GM18861 (cell line): ENCODE measurements at regions not wholly inside any gene's neighbourhood (a gene's known extent, or its start where the extent isn't known, plus 50 kb on each side); places are given as distances from the start of the nearest gene placed in this dataset.
"Not testable (repeated sequence)": the region's sequence is repeated elsewhere in the genome, so short reads cannot be mapped to it uniquely, and the experiment has no call there.

Source experiments
- ATAC-seq: cut with Tn5 transposase; IDR thresholded peaks from one replicate; pipeline ENCODE4 v1.9.1; 2021; ENCODE audit not compliant: unreplicated experiment

GRCh38 chr1:73859227-73859626 is 338.7 kb downstream of the LRRIQ3 start:
- ATAC-seq = no peak

- no peak for ATAC-seq
Observed at GRCh38 chr1:73854527-73854926, 343.4 kb downstream of the LRRIQ3 start.

GRCh38 chr1:73842436-73842835 is 355.5 kb downstream of the LRRIQ3 start:
- no peak for ATAC-seq

- no peak for ATAC-seq
Observed at GRCh38 chr1:73839922-73840321, 358.1 kb downstream of the LRRIQ3 start.

- no peak for ATAC-seq
Observed at GRCh38 chr1:73832276-73833181, 365.4 kb downstream of the LRRIQ3 start.

- ATAC-seq = not testable (repeated sequence)
Observed at GRCh38 chr1:73827283-73827682, 370.7 kb downstream of the LRRIQ3 start.

- ATAC-seq = no peak
Observed at GRCh38 chr1:73824065-73824464, 373.9 kb downstream of the LRRIQ3 start.

GRCh38 chr1:73821520-73821919 is 376.5 kb downstream of the LRRIQ3 start:
- peak; percentile 88 for ATAC-seq

- peak; percentile 50 for ATAC-seq
Observed at GRCh38 chr1:73820843-73821242, 377.1 kb downstream of the LRRIQ3 start.

GRCh38 chr1:73813716-73814115 is 384.3 kb downstream of the LRRIQ3 start:
- ATAC-seq = no peak

GRCh38 chr1:73813236-73813635 is 384.7 kb downstream of the LRRIQ3 start:
- no peak for ATAC-seq

- no peak for ATAC-seq
Observed at GRCh38 chr1:73811798-73812197, 386.2 kb downstream of the LRRIQ3 start.

- no peak for ATAC-seq
Observed at GRCh38 chr1:73804935-73805334, 393.0 kb downstream of the LRRIQ3 start.

GRCh38 chr1:73803380-73803779 is 394.6 kb downstream of the LRRIQ3 start:
- ATAC-seq = no peak

GRCh38 chr1:73801912-73802429 is 396.0 kb downstream of the LRRIQ3 start:
- ATAC-seq = no peak

- ATAC-seq = no peak
Observed at GRCh38 chr1:73800376-73800775, 397.6 kb downstream of the LRRIQ3 start.

GRCh38 chr1:73789965-73790364 is 408.0 kb downstream of the LRRIQ3 start:
- ATAC-seq = no peak

- ATAC-seq = no peak
Observed at GRCh38 chr1:73784026-73784425, 413.9 kb downstream of the LRRIQ3 start.

- no peak for ATAC-seq
Observed at GRCh38 chr1:73783352-73783751, 414.6 kb downstream of the LRRIQ3 start.

- no peak for ATAC-seq
Observed at GRCh38 chr1:73782901-73783300, 415.1 kb downstream of the LRRIQ3 start.

GRCh38 chr1:73781251-73781650 is 416.7 kb downstream of the LRRIQ3 start:
- no peak for ATAC-seq

GRCh38 chr1:73778471-73778870 is 419.5 kb downstream of the LRRIQ3 start:
- ATAC-seq = no peak

- ATAC-seq = no peak
Observed at GRCh38 chr1:73775896-73776295, 422.1 kb downstream of the LRRIQ3 start.
